ENCODE measurements at regions not wholly inside any gene's neighbourhood (a gene's known extent, or its start where the extent isn't known, plus 50 kb on each side); places are given as distances from the start of the nearest gene placed in this dataset.
A peak's percentile ranks its signal among the peaks of the same experiment; 100 is the strongest.

DNA sequence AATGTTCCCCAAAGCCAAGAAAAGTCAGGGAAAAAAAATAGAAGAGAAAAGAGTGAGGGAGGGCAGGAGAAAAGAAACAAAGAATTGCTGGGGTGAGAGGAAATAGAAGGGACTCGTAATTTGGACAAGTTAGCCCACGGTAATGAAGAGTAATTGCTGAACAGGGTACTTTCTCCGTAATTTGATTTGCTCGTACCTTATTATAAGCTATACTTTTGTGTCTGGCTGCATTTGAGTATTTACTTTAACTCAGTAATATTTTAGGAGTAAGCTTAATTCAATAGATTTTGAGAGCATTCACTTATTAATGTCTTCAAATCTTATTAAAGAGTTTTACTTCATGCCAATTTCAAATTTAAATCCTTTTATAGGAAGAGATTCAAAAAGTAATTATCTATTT is 527.5 kb downstream of the COL11A1 start:
- H3K27me3 ChIP-seq (ENCODE audit: control insufficient read depth, insufficient read depth, low read length) = no peaks in the 10 kb centered on the region
- H3K36me3 ChIP-seq (ENCODE audit: control insufficient read depth in 2 of 3, insufficient read depth in 3 of 3, low read length in 3 of 3) = no peaks in the 10 kb centered on the region
- intact Hi-C loops (cut with DNase I) = no loop called here
- H3K9me3 ChIP-seq (ENCODE audit: control insufficient read depth in 2 of 3, insufficient read depth in 1 of 3, low read length in 3 of 3) = no peaks in the 10 kb centered on the region
- no peak overlapping the region for H3K9ac ChIP-seq (ENCODE audit: low read length in 3 of 3)
- TF ChIP-seq, protein P1, sequence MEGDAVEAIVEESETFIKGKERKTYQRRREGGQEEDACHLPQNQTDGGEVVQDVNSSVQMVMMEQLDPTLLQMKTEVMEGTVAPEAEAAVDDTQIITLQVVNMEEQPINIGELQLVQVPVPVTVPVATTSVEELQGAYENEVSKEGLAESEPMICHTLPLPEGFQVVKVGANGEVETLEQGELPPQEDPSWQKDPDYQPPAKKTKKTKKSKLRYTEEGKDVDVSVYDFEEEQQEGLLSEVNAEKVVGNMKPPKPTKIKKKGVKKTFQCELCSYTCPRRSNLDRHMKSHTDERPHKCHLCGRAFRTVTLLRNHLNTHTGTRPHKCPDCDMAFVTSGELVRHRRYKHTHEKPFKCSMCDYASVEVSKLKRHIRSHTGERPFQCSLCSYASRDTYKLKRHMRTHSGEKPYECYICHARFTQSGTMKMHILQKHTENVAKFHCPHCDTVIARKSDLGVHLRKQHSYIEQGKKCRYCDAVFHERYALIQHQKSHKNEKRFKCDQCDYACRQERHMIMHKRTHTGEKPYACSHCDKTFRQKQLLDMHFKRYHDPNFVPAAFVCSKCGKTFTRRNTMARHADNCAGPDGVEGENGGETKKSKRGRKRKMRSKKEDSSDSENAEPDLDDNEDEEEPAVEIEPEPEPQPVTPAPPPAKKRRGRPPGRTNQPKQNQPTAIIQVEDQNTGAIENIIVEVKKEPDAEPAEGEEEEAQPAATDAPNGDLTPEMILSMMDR (IDR thresholded peaks at IDR 0.05; ENCODE audit: borderline replicate concordance, extremely low read depth, insufficient read depth) = no peak
- no peak overlapping the region for H3K27ac ChIP-seq (ENCODE audit: low read depth in 2 of 2, low read length in 2 of 2)
- H3K4me3 ChIP-seq (ENCODE audit: low read length in 3 of 3) = no peak overlapping the region
- DNase-seq (no peak), FAIRE-seq (no peak)
- no peaks in the 10 kb centered on the region for H3K4me1 ChIP-seq (ENCODE audit: control insufficient read depth in 2 of 3, insufficient read depth in 2 of 3, low read depth in 1 of 3, low read length in 3 of 3)

DNA sequence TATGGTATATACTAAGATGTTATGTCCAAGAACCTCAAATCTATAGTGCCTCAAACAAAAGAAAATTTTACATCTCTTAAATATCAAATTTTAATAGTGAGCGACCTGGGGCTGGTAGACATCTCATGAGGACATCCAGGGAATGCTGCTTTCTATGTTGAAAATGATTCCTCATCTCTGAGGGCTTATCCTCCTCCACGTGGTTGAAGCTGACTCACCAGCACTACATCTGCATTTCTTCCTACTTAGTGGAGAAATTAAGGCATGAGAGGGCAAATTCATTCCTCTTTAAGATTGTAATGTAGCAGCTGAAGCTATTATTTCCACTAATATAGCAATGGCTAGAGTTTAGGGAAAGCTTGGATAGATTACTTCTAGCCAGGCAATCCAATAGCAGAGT is 529.5 kb downstream of the COL11A1 start:
- FAIRE-seq (no peak), DNase-seq (no peak)
- TF ChIP-seq, protein P1 (IDR thresholded peaks at IDR 0.05; ENCODE audit: borderline replicate concordance, extremely low read depth, insufficient read depth) = no peak
- Histone ChIP-seq H3K4me1 (ENCODE audit: control insufficient read depth in 2 of 3, insufficient read depth in 2 of 3, low read depth in 1 of 3, low read length in 3 of 3) (no peaks in the 10 kb centered on the region), H3K27me3 (ENCODE audit: control insufficient read depth, insufficient read depth, low read length) (no peaks in the 10 kb centered on the region), H3K9me3 (ENCODE audit: control insufficient read depth in 2 of 3, insufficient read depth in 1 of 3, low read length in 3 of 3) (no peaks in the 10 kb centered on the region), H3K27ac (ENCODE audit: low read depth in 2 of 2, low read length in 2 of 2) (no peak overlapping the region), H3K9ac (ENCODE audit: low read length in 3 of 3) (no peak overlapping the region), H3K4me3 (ENCODE audit: low read length in 3 of 3) (no peak overlapping the region), H3K36me3 (ENCODE audit: control insufficient read depth in 2 of 3, insufficient read depth in 3 of 3, low read length in 3 of 3) (no peaks in the 10 kb centered on the region)
- intact Hi-C loops (cut with DNase I) = no loop called here

DNA sequence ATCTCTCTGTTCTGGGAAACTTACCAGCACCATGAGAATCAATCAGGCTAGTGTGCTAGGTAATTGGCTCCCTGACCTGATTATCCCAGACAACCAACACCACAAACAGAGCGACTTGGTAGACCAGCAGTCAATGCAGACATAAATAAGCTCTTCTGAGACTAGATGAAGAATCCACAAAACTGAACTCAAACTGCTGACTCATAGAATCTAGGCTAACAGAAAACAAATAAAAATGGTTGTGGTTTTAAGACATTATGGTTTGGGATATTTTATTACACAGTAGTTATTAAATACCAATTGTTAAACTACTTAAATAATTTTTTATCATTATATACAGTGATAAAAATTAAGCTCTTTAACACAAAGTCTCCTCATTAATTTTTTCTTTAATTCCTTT is 535.7 kb downstream of the COL11A1 start:
- DNase-seq = no peak

DNA sequence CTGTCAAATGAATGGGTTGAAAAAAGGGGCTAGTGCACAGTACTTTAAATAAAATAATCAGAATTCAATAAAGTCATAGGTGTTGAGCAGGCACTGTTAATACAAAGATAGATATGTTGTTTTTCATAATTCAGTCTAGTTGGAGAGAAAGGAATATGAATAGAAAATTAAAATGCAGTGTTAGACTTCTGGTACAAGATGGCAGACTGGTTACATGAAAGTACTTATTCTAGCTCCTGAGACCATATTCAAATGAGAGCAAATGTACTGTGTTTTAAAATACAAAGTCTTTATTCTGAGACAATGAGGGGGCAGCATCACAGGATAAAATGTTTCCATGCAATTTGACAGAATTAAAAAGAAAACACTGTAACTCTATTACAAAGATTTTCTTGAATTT is 542.1 kb downstream of the COL11A1 start:
- FAIRE-seq = no peak
- Histone ChIP-seq H3K4me3 (ENCODE audit: low read length in 3 of 3) (no peak overlapping the region), H3K36me3 (ENCODE audit: control insufficient read depth in 2 of 3, insufficient read depth in 3 of 3, low read length in 3 of 3) (no peaks in the 10 kb centered on the region), H3K4me1 (ENCODE audit: control insufficient read depth in 2 of 3, insufficient read depth in 2 of 3, low read depth in 1 of 3, low read length in 3 of 3) (no peaks in the 10 kb centered on the region), H3K9ac (ENCODE audit: low read length in 3 of 3) (no peak overlapping the region), H3K27me3 (ENCODE audit: control insufficient read depth, insufficient read depth, low read length) (no peaks in the 10 kb centered on the region), H3K9me3 (ENCODE audit: control insufficient read depth in 2 of 3, insufficient read depth in 1 of 3, low read length in 3 of 3) (no peaks in the 10 kb centered on the region), H3K27ac (ENCODE audit: low read depth in 2 of 2, low read length in 2 of 2) (no peak overlapping the region)
- no peak for DNase-seq
- TF ChIP-seq, protein P1 (IDR thresholded peaks at IDR 0.05; ENCODE audit: borderline replicate concordance, extremely low read depth, insufficient read depth) = no peak
- intact Hi-C loops (cut with DNase I) = no loop called here

More for the DNA sequence above, 535.7 kb downstream of the COL11A1 start:
- H3K36me3 ChIP-seq (ENCODE audit: control insufficient read depth in 2 of 3, insufficient read depth in 3 of 3, low read length in 3 of 3) = no peaks in the 10 kb centered on the region
- FAIRE-seq = peak; percentile 8
- intact Hi-C loops (cut with DNase I) = no loop called here
- TF ChIP-seq, protein P1 (IDR thresholded peaks at IDR 0.05; ENCODE audit: borderline replicate concordance, extremely low read depth, insufficient read depth) = no peak
- H3K9ac ChIP-seq (ENCODE audit: low read length in 3 of 3) = no peak overlapping the region
- H3K9me3 ChIP-seq (ENCODE audit: control insufficient read depth in 2 of 3, insufficient read depth in 1 of 3, low read length in 3 of 3) = no peaks in the 10 kb centered on the region
- H3K4me3 ChIP-seq (ENCODE audit: low read length in 3 of 3) = no peak overlapping the region
- H3K27ac ChIP-seq (ENCODE audit: low read depth in 2 of 2, low read length in 2 of 2) = no peak overlapping the region
- H3K27me3 ChIP-seq (ENCODE audit: control insufficient read depth, insufficient read depth, low read length) = no peaks in the 10 kb centered on the region
- H3K4me1 ChIP-seq (ENCODE audit: control insufficient read depth in 2 of 3, insufficient read depth in 2 of 3, low read depth in 1 of 3, low read length in 3 of 3) = no peaks in the 10 kb centered on the region
